B cell (primary cell): ENCODE measurements at regions not wholly inside any gene's neighbourhood (a gene's known extent, or its start where the extent isn't known, plus 50 kb on each side); places are given as distances from the start of the nearest gene placed in this dataset.
"Not testable (repeated sequence)": the region's sequence is repeated elsewhere in the genome, so short reads cannot be mapped to it uniquely, and the experiment has no call there.

ENCODE experiments used
- ATAC-seq: fragments of 200-7000 bp; cut with Tn5 transposase; one replicate; pipeline ENCODE4 v1.10.0; 2021; ENCODE audit warnings: low read depth, mild to moderate bottlenecking, moderate number of reproducible peaks, moderate library complexity
- CTCF ChIA-PET: fragments of 350-600 bp; sonication (Branson Sonifier 250); formaldehyde crosslinking; loops from one replicate; lab custom pipeline; 2021; ENCODE audit warnings: antibody characterized with exemption, inconsistent platforms; lab: Charles Lee
- POLR2A ChIA-PET: fragments of 350-600 bp; sonication (Branson Sonifier 250); formaldehyde crosslinking; loops from one replicate; lab custom pipeline; 2021; ENCODE audit warnings: antibody characterized with exemption; lab: Charles Lee
- DNase-seq: peaks from one replicate; pipeline ENCODE4 v3.0.0; 2013
- H2AFZ ChIP-seq: 2 replicates; pipeline ENCODE4 v1.6.1; 2012; ENCODE audit warnings: mild to moderate bottlenecking, low read depth, low read length; ENCODE audit not compliant: insufficient read depth, poor library complexity, severe bottlenecking
- H3K27ac ChIP-seq, 2 donors: 1 replicate in 1 of 2; 2 replicates in 1 of 2; pipeline ENCODE4 v1.5.1; 2012 to 2013; ENCODE audit warnings: low read length in 2 of 2, mild to moderate bottlenecking in 2 of 2, moderate library complexity in 1 of 2
- H3K27me3 ChIP-seq, 4 experiments: fragments of 200-600 bp in 1 of 4; sonication (generic) in 1 of 4; replicated peaks in 1 of 4; 1 replicate in 2 of 4; 2 replicates in 2 of 4; pipeline versions ENCODE4 v1.6.1 to v1.7.0; 2013 to 2016; ENCODE audit warnings: low read length in 3 of 4, mild to moderate bottlenecking in 2 of 4, mixed read lengths in 1 of 4, moderate library complexity in 1 of 4; ENCODE audit not compliant: insufficient read depth in 4 of 4, control insufficient read depth in 3 of 4; ENCODE audit errors: control extremely low read depth in 1 of 4
- H3K36me3 ChIP-seq, 2 experiments: replicated peaks in 1 of 2; 1 replicate in 1 of 2; 2 replicates in 1 of 2; pipeline versions ENCODE4 v1.6.1 to v1.7.1; 2013; ENCODE audit warnings: low read length in 1 of 2; ENCODE audit not compliant: insufficient read depth in 2 of 2, control insufficient read depth in 1 of 2; ENCODE audit errors: control extremely low read depth in 1 of 2, extremely low read depth in 1 of 2
- H3K4me1 ChIP-seq, 2 donors: fragments of 200-600 bp in 1 of 2; sonication (generic) in 1 of 2; 1 replicate in 1 of 2; 2 replicates in 1 of 2; pipeline versions ENCODE4 v1.5.1 to v1.6.1; 2013 to 2017; ENCODE audit warnings: low read length in 2 of 2; ENCODE audit not compliant: control insufficient read depth in 2 of 2, insufficient read depth in 2 of 2
- H3K4me2 ChIP-seq: replicated peaks from 2 replicates; pipeline ENCODE3; 2012; ENCODE audit warnings: mild to moderate bottlenecking, low read depth, low read length; ENCODE audit not compliant: poor library complexity, severe bottlenecking
- H3K4me3 ChIP-seq, 5 experiments: fragments of 200-600 bp in 1 of 5; sonication (generic) in 1 of 5; 1 replicate in 3 of 5; 2 replicates in 2 of 5; pipeline versions ENCODE4 v1.5.1 to v1.7.0; 2011 to 2016; ENCODE audit warnings: low read length in 4 of 5, mild to moderate bottlenecking in 4 of 5, low read depth in 2 of 5, control low read depth in 1 of 5, moderate library complexity in 1 of 5; ENCODE audit not compliant: insufficient read depth in 1 of 5; ENCODE audit errors: control extremely low read depth in 1 of 5, extremely low read depth in 1 of 5
- H3K79me2 ChIP-seq: fragments of 200-600 bp; sonication (generic); one replicate; pipeline ENCODE4 v1.6.0; 2016; ENCODE audit warnings: low read length; ENCODE audit not compliant: control insufficient read depth, insufficient read depth
- H3K9ac ChIP-seq: fragments of 200-600 bp; sonication (generic); 2 replicates; pipeline ENCODE4 v1.6.1; 2017; ENCODE audit warnings: mild to moderate bottlenecking, low read length, moderate library complexity
- H3K9me3 ChIP-seq, 3 donors: one replicate each; pipeline versions ENCODE4 v1.6.1 to v1.7.1; 2013; ENCODE audit warnings: low read length in 2 of 3; ENCODE audit not compliant: control insufficient read depth in 2 of 3, insufficient read depth in 1 of 3; ENCODE audit errors: control extremely low read depth in 1 of 3
- H4K20me1 ChIP-seq: 2 replicates; pipeline ENCODE4 v1.6.0; 2012; ENCODE audit warnings: mild to moderate bottlenecking, low read length; ENCODE audit not compliant: insufficient read depth, control insufficient read depth, poor library complexity, severe bottlenecking
- H3K27ac Mint-ChIP-seq: one replicate; pipeline ENCODE4 v1.8.0; 2021; ENCODE audit warnings: mixed read lengths
- H3K27me3 Mint-ChIP-seq: one replicate; pipeline ENCODE4 v1.8.0; 2021; ENCODE audit warnings: mixed read lengths
- H3K4me1 Mint-ChIP-seq: one replicate; pipeline ENCODE4 v1.8.0; 2021; ENCODE audit warnings: mixed read lengths
- H3K4me3 Mint-ChIP-seq: one replicate; pipeline ENCODE4 v1.8.0; 2021; ENCODE audit warnings: mixed read lengths
- H3K9me3 Mint-ChIP-seq: one replicate; pipeline ENCODE4 v1.8.0; 2022; ENCODE audit warnings: mixed read lengths; ENCODE audit not compliant: insufficient read depth
- WGBS: methylation state at CpG from one replicate; pipeline ENCODE4 v1.1.5; 2013; ENCODE audit warnings: missing lambda C conversion rate; ENCODE audit not compliant: insufficient coverage; 5-methylcytosine and 5-hydroxymethylcytosine counted together
- intact Hi-C: fragments of 100-400 bp; cut with micrococcal nuclease; formaldehyde crosslinking; loops from one replicate; pipeline ENCODE4 v1.10.0; 2022

DNA sequence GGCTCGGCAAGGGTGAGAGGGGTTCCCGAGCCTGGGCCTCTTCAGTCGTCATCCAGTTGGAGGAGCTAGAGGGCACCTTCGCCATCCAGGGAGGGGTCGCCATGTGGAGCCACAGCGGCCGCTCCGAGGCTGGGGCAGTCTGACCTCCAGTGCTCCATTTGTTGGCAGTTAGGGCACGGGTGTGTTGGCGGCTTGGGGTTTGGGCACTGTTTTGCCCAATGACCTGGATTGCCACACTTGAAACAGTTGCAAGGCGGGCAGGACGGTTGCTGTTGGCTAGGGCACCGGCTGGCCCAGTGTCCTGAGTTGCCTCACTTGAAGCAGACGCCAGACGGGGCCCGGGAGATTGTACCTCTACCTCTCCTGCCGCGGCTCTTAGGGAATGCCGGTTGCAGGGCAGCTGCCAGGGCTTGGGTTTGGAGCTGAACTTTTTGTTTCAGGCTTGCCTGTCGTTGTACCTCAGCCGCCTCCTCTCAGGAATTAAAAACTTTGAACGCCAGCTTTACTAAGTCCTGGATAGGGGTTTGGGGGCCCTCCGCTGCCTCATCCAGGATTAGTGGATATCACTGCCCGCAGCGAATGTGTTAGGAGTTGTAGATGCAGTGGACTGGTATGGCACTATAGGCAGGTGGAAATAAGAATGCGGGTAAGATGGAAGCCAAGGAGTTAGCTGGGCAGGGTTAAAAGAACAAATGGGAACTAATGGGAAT, 639.9 kb upstream of the DPP6 start:
- H3K4me1 Mint-ChIP-seq, POLR2A ChIA-PET: not testable (repeated sequence)

GRCh38 chr7:153412824-153413198, 639.4 kb upstream of the DPP6 start:
- H3K4me3 ChIP-seq, H3K27me3 Mint-ChIP-seq, CTCF ChIA-PET: not testable (repeated sequence)

More for the DNA sequence above, 639.9 kb upstream of the DPP6 start:
- H3K9ac ChIP-seq, H3K27ac ChIP-seq, CTCF ChIA-PET, H3K4me3 ChIP-seq, H4K20me1 ChIP-seq, H3K27ac Mint-ChIP-seq, H3K4me2 ChIP-seq, H3K4me3 Mint-ChIP-seq, H3K36me3 ChIP-seq, ATAC-seq, H2AFZ ChIP-seq, DNase-seq, intact Hi-C loops, H3K27me3 Mint-ChIP-seq, H3K79me2 ChIP-seq, H3K9me3 Mint-ChIP-seq, H3K27me3 ChIP-seq, H3K4me1 ChIP-seq: not testable (repeated sequence)
- WGBS: 95% methylated on average over 25 of the region's 26 CpGs
- H3K9me3 ChIP-seq: peaks cover 0 to 25% (median 0%) of the 10 kb centered on the region in 3 donors

More at GRCh38 chr7:153412824-153413198, 639.4 kb upstream of the DPP6 start:
- POLR2A ChIA-PET, H3K27me3 ChIP-seq, H3K9me3 Mint-ChIP-seq, H4K20me1 ChIP-seq, H3K9ac ChIP-seq, H3K4me1 ChIP-seq, H3K4me2 ChIP-seq, H2AFZ ChIP-seq, H3K27ac Mint-ChIP-seq, H3K27ac ChIP-seq, H3K4me3 Mint-ChIP-seq, ATAC-seq, H3K36me3 ChIP-seq, H3K79me2 ChIP-seq, H3K4me1 Mint-ChIP-seq, DNase-seq, intact Hi-C loops: not testable (repeated sequence)
- peaks cover 0 to 25% (median 0%) of the 10 kb centered on the region in 3 donors for H3K9me3 ChIP-seq
- 97% methylated on average over 12 of the region's 16 CpGs for WGBS
